ENCODE measurements at regions not wholly inside any gene's neighbourhood (a gene's known extent, or its start where the extent isn't known, plus 50 kb on each side); places are given as distances from the start of the nearest gene placed in this dataset.

GRCh38 chr3:15982243-15982642 lies 184.5 kb upstream of the ANKRD28 start:
- peak overlapping the region; percentile 5; the same call in 1 of the 2 replicates for H3K56ac ChIP-seq (ENCODE audit: extremely low read depth, insufficient read depth, low read length)
- intact Hi-C loops (cut with micrococcal nuclease) (loop anchor here (2.0 to 5.0 kb wide), 5 partner anchors 50 to 265 kb away; no protein-coding TSS in a partner anchor), dilution Hi-C loops (cut with HindIII; ENCODE audit: low sequenced_read_pairs, unreplicated experiment) (no loop called here), in situ Hi-C loops (cut with MboI; ENCODE audit: low sequenced_read_pairs) (no loop called here)
- H3K9ac ChIP-seq (ENCODE audit: low read depth, low read length), result peak overlapping the region; percentile 19
- peak overlapping the region; percentile 80 for H2BK20ac ChIP-seq (ENCODE audit: low read depth, low read length)
- peak overlapping the region; percentile 27; the same call in 1 of the 2 replicates for H3K4ac ChIP-seq (ENCODE audit: low read depth, low read length)
- peak overlapping the region; percentile 28; the same call in 1 of the 2 replicates for H4K5ac ChIP-seq (ENCODE audit: low read depth, low read length)
- peak overlapping the region; percentile 43; the same call in 1 of the 3 replicates for H2BK15ac ChIP-seq (ENCODE audit: low read depth, low read length)
- H3K27me3 ChIP-seq (ENCODE audit: control insufficient read depth, insufficient read depth, low read length), result no peaks in the 10 kb centered on the region
- no peaks in the 10 kb centered on the region for H3K9me1 ChIP-seq (ENCODE audit: insufficient read depth, low read length)
- peak overlapping the region; percentile 3 for H3K18ac ChIP-seq (ENCODE audit: low read depth, low read length)
- peak overlapping the region; percentile 14 to 41 for H4K8ac ChIP-seq (ENCODE audit: low read depth in 2 of 2, low read length in 2 of 2)
- peak overlapping the region; percentile 70 for H3K4me2 ChIP-seq (ENCODE audit: low read depth, low read length)
- WGBS, 2 experiments (ENCODE audit: extremely low coverage in 2 of 2, insufficient read length in 1 of 2), result no CpG with 5 or more reads among the region's 1 CpG
- ChIA-PET POLR2A (ENCODE audit: unreplicated experiment) (interaction anchor here (0.8 to 1.0 kb wide), 2 partner anchors 8 to 89 kb away, joined by 3 read pairs; no protein-coding TSS in a partner anchor), CTCF (interaction anchor here (0.8 to 1.5 kb wide), 4 partner anchors 8 to 347 kb away, joined by 3 to 4 read pairs (median 4); no protein-coding TSS in a partner anchor)
- BruUV-seq (replicated peaks), result no TSS peak
- no peak for TF ChIP-seq FOS (IDR thresholded peaks at IDR 0.05; ENCODE audit: low read depth, low read length)
- H2AK9ac ChIP-seq (replicated peaks; ENCODE audit: low read depth, low read length, poor library complexity), result no peak overlapping the region
- peaks cover 4% of the 10 kb centered on the region; the same call in 1 of the 2 replicates for H3K9me3 ChIP-seq (ENCODE audit: control insufficient read depth, insufficient read depth, low read length)
- H3K36me3 ChIP-seq (ENCODE audit: control insufficient read depth, insufficient read depth, low read length), result no peaks in the 10 kb centered on the region
- ATAC-seq (ENCODE audit: low read depth) (peak; percentile 11), DNase-seq (no peak)
- peak overlapping the region; percentile 36; the same call in 1 of the 2 replicates for H4K91ac ChIP-seq (ENCODE audit: insufficient read depth, low read depth, low read length)
- no peaks in the 10 kb centered on the region for H3K79me1 ChIP-seq (ENCODE audit: low read depth in 1 of 2, low read length in 2 of 2)
- no peak overlapping the region for H2AFZ ChIP-seq (replicated peaks; ENCODE audit: low read length, poor library complexity)
- H3K23ac ChIP-seq (ENCODE audit: low read depth, low read length), result peak overlapping the region; percentile 3; the same call in 1 of the 2 replicates
- no peaks in the 10 kb centered on the region; the same call in 1 of the 2 replicates for H4K20me1 ChIP-seq (ENCODE audit: insufficient read depth, low read length)
- H3K4me1 ChIP-seq (ENCODE audit: control insufficient read depth, insufficient read depth, low read length), result peaks cover 8% of the 10 kb centered on the region
- H3K14ac ChIP-seq (replicated peaks; ENCODE audit: low read depth, low read length), result peak overlapping the region; percentile 38; the same call in 1 of the 2 replicates
- H3K27ac ChIP-seq (ENCODE audit: insufficient read depth, low read length), result peak overlapping the region; percentile 94
- peak overlapping the region; percentile 89 for H2BK120ac ChIP-seq (ENCODE audit: low read depth, low read length)
- no peak overlapping the region for H2AK5ac ChIP-seq (ENCODE audit: low read depth, low read length)
- peak overlapping the region; percentile 96 for H2BK5ac ChIP-seq (ENCODE audit: low read depth, low read length, poor library complexity, severe bottlenecking)
- peak overlapping the region; percentile 1; the same call in 1 of the 2 replicates for H3K4me3 ChIP-seq (ENCODE audit: insufficient read depth, low read depth, low read length)

Measured in IMR-90 (cell line).